NCI-H1105 treated with DMSO at 0.1 percent for 48 hours (cell line): ENCODE measurements at regions not wholly inside any gene's neighbourhood (a gene's known extent, or its start where the extent isn't known, plus 50 kb on each side); places are given as distances from the start of the nearest gene placed in this dataset.

ENCODE experiments used
- DNase-seq: peaks from one replicate; lab custom pipeline; 2025; lab: John Stamatoyannopoulos, UW

DNA sequence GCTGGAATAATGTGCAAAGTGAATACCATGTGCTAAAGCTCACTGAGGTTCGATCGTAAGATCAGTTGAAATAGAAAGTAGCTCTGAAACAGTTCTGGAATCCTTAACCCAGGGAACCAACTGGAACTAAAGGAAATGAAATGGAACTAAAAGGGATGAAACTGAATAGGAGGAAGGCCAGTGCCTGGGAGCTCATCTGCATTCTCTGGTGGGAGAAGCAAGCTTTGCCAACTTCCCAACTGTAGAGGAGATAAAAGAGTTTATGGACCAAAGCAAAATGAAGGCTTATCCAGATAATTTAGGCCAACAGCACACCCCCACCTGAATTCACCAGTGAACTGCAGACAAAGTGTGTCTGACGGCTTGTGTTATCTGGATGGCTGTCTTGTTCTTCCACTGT, 188.6 kb upstream of the HABP2 start:
- DNase-seq, result no peak

DNA sequence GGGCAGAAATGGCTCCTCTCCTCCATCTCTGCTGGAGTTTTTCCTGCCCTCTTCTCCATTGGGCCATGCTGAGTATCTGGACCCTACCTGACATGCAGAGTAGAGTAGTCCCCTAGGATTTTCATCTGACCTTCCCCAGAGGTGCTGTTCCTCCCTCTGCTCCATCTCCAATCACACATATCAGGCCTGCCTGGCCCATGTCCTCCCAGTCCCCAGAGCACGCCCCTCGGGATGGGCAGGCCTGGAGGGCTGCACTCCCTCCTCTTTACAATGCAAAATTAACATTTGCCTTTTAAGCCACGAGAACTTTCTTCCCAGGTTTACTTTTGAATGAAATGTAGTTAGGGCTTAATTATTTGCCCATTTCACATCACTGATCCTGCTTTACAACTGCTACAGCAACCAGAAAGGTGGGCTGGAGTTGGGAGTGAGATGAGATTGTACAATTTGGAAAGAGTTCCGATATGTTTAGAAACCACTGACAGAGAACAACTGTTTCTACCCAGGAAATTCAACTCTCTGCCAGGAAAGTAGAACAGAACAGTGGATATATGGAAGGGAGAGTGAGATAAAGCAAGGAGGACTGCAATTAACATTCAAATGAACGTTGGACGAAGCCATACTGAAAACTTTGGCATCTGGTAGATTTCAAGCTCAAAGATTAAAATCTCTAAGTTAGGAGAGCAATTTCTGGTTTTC, 184.0 kb upstream of the HABP2 start:
- DNase-seq, result no peak

DNA sequence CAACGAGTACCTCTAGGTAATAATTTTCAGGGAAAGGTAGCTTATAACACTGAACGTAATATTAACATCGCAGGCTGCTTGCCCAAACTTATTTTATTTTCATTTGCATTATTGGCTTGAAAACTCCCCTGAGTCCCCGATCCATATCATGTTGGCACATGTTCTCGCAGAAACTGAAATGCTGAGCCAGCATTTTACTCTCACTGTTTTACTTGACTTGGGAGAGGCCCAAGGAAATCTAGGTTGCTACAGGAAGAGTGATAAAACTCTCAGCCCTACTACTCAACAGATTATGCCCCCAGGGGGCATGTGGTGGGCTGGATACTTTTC, 183.5 kb upstream of the HABP2 start:
- DNase-seq, result no peak

DNA sequence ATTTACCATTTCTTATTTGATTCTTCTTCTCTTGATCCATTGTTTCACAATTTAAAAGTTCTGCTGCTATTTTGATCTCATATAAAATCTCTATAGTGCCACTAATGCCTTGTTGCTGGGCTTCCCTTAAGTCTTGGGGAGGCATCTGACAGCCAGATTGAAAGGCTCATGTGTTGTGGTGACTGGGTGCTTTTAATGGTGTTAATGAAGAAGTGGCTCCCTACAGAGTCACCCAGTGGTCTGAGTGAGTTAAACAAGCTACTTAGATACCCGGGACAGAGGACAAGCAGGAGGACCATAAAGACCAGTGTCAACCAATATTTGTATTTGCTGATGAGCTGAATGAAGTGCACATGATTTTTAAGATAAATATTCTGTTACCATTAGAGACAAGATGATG, 176.4 kb upstream of the HABP2 start:
- no peak for DNase-seq

DNA sequence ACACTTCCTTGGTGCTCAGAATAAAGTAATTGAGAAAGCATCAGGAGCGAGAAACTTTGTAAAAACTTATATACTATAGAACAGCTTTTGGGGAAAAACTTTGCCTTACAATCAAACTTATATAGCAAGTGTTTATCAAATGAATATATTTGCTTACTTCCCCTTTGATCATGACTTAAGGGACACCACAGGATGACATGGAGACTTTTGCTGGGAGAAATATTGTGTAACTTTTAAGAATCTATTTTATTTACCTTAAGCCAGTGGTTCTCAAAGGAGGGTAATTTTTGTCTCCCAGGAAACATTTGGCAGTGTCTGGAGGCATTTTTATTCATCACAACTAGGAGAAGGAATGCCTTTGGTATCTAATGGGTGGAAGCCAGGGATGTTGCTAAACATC, 173.8 kb upstream of the HABP2 start:
- DNase-seq, result no peak

DNA sequence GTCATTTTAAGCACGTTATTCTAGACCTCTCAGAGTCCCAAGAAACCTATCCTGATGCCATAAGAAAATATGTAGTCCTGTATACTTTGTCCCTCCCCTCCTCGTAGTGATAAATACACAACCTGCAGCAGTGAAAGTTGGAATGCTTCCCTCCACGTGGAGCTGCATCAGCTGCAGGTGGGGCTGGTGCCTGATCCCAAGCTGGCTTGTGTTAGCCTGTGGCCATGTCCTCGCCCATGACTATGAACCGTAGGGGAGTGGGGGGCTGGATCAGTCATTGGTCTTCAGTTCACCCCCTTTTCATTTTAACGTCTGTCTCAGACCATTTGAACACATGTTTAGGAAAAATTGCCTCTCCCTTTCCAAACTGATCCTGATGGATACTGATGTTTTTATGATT, 171.4 kb upstream of the HABP2 start:
- DNase-seq, result no peak

DNA sequence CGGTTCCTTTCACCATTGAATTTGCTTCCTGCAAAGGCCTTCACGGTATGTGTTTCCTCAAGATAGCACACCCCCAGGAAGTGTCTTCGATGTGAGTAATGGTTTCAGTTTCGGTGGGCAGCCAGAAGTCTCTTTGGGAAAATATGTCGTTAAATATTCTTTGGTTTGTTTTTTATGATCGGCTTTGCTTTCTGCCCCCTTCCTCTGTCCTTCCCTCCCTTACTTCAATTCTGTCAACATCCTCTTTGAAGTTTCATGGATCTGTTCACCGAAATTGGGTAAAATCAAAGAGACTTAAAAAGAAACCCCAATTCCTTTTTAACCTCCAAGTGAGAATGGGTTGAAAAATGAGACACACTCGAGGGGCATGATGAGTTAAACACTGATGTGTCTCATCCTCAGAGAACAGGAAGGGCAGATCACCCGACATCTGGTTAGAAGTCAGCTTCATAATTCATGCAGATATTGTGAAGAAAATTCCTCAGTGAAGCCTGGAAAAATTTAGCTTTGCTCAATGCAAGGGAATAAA, 170.8 kb upstream of the HABP2 start:
- no peak for DNase-seq

DNA sequence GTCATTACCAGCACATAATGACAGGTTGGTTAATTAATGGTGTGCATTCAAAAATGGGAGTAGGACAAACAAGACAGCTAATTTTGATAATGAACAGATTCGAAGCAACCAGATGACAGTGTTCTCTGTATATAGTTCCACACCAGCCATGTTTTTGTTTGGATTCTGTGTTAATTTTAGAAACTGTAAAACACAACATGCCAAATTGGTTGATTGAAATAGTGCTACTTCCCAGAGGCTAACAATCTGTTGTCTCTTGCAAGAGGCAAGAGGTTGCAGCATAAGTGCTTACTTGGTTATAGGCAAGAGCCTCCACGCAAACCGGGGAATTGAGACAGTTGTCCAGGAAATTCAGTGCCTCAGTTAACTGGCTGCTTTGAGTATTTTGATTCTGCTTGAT, 170.2 kb upstream of the HABP2 start:
- DNase-seq, result no peak

DNA sequence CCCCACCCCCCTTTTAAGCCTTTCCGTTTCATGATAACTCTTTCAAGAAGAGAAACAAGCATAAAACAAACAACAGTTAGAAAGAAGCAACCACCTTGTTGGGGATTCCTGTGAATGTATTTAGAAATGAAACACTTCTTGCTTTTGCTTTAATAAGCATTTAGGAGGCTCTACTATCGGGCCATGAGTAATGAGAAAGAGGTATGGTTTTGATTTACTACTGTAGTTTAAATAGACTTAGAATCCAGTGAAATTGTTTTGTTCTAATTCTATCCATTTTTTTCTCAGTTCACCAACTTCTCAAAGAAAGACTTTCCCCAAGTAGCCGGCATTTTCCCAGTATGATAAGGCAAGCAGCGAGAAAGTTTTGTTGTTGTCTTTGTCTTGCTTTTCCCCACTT, 168.7 kb upstream of the HABP2 start:
- no peak for DNase-seq

DNA sequence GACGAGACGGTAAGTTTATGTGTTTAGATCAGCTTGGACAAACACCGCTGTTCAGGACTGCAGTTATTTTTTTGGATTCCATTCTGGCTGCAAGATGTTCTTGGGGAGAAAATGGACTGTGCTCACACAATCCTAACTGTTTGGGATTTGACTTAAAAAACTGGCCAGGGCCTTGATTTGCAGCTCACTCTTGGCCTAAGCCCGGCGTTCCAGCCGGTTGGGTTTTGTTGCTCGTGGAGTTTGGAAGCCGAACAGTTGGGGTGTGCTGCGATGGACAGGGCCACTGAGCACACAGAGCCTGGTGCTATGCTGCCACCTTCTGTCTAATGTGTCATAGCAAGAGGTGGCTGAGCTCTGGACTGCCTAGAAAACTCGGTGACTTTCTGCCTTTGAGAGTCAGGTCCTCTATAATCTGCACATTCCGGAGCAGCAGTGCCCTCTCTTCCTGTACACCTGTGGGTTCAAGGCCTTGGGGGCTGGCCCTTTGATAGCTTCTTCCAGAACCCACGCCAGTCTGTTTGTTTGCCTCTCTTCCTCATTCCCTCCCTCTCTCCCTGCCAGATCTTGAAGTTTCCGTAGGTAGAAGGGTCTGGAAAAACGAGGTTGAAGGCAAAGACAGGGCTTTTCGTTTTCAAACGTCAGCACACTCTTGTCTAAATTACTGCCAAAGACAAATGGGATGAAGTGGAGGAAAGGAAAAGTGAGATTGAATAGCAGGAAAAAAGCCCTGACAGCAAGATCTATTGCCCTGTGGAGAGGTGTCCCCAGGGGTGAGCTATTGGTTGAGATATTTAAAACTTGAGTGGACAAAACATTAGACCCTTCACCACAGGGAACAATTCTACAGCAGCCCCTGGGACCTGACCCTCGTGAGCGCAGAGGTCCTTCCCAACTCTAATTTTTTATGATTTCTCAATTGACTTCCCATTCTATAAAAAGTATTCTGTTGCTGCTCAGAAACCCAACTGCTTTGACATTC, 167.5 kb upstream of the HABP2 start:
- peak; percentile 59 for DNase-seq

DNA sequence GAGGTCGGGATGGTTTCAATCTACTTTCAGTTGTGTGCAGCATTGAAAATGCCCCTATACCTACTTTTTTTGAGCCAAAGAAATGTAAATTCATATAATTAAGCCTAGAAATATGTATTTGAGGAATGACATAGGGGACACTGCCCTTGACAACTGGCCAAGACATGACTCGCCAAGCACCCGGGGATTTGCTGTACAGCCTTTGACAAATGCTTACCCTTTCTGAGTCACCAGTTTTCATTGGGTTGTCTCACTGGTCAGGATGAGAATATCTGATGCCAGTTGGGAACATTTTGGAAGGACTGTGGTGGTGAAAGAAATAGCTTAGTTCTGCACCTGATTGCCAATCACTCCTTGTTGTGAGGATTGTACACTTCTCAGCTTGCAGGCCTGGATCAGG, 166.8 kb upstream of the HABP2 start:
- DNase-seq, result no peak

DNA sequence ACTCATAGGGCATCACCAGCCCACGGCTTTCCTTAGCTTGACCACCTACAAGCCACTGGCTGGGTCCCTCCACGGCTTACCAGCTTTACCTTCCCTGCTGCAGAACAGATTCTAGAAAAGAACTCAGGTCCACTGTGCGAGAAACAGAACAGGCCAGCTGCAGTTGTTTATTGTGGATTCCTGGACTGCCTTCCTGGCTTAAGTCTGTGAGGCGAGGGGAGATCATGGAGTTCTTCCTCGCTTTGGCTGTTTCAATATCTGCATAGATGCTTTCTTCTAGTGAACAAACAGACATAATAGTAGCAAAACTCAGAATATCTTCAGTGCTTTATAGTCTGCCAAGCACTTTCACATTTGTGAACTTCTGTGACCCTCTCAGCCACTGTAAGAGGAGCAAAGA, 162.9 kb upstream of the HABP2 start:
- no peak for DNase-seq

DNA sequence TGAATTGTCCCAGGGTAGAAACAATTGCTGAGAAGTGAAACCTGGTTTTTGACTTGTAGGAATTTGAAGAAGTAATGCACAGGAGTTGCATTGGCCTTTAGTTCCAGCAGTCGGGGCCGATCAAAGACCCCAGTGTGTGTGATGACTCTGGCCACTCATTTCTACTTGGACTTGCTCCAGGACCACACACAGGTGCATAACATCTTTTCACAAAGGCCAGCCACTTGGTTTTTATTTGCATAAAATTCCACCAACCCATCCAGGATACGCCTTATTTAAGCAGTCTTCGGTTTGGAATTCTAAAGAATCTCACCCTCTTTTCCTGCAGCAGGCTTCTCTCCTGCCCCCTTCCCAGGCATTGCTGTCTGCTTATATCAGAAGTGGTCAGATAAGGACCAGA, 162.0 kb upstream of the HABP2 start:
- no peak for DNase-seq

DNA sequence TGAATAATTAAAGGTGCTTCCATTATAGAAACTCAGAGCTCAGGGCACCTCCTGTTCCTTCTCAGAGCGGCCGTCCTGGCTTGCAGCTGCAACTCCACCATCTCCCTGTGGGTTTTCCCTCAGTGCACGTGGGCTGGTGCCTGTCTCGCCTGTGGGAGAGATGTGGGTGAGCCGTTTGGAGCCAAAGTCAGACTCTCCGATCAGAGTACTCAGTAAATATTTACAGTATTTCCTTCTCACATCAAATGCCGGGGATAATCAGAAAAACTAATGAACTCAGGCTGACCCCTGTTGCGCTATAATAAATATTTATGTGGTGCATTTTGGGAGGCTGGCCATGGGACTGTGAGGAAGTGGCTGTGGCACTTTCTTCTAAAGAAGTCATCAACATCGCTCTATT, 155.8 kb upstream of the HABP2 start:
- no peak for DNase-seq

DNA sequence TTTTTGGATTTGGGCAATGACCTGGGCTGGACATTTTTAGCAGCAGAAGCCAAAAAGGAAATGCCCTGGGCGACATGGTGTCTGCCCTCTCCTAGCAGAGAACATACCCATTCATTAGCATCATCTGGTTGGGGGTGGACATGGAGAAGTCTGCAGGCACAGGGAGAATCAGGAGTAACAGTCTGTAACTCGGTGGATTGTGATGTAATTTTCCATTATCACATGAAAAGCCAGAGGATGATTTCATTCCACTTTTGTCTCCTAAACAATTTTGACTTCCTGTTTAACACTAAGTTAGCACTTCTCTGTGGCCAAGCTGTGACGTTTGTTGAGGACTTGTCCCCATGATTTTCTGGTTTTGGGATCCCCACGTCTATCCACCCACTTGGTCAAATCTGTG, 153.8 kb upstream of the HABP2 start:
- DNase-seq, result no peak

DNA sequence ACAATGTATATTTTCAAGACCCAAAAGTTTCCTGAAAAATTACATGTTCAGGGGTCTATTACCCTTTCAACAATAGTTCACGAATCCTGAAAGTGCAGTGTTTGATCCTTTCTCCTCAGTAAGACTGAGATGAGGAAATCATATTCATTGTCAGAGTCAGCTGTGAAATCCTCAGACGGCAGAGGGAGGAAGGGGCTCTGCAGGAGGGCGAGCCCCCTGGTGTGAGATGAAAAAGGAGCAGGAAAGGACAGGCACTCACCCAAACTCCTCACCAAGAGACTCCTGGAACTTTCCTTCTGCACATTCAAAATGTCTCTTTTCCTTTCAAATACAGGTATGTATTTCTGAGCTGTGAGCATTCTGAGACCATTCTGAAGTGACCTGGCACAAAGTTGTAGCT, 150.3 kb upstream of the HABP2 start:
- DNase-seq, result no peak

DNA sequence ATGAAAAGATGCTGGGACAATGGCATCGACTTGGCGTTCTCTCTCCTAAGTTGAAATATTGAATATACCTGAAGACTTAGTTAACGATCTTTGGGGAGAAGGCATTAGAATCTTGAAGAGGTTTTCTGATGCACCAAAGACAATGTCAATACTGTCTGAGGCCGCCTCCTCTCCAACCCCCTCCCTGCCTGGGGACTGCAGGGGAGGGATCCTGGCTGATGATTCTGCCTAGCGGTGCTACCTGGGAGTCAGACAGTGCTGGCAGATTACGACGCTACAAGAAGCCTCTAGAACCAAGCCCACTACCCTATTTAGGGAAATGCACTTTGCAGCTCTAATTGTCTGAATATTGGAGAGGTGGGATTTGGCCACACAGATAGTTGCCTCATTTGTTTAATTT, 145.6 kb upstream of the HABP2 start:
- DNase-seq, result no peak

DNA sequence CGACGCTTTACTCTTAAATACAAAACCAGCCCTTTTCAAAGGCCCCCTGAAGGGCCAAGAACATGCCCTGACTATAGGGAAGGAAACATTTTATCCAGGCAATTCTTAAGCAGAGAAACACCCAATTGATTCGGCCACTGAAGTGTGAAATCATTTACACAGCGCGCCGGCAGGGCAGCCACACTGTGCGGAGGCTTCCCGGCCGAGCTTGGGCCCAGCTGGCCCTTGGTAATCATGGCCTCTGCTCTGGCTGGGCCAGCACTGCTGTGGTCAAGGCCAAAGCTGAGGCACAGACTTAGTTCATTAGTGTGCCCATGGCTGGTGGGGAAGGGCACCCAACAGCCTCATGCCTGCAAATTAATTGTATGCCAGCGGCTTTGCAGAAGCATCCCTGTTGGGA, 143.7 kb upstream of the HABP2 start:
- DNase-seq, result no peak

DNA sequence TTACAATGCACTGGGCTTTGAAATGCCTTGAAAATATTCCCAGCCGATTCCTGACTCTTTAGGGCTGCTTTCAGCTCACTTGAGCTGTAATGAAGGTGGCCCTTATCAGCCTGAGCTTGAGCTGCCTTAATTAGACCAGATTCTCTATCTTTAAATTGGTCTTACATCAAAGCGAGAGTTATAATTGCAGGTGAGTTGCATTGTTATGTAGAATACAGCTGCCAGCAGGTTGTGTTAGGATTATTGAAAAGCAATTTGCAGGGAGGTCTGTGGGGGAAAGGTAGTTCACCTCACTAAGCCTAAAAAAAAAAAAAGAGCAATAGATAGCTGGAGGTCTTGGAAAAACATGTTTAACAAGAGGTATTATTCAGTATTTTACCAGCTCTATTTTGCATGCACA, 142.2 kb upstream of the HABP2 start:
- DNase-seq, result peak; percentile 47

DNA sequence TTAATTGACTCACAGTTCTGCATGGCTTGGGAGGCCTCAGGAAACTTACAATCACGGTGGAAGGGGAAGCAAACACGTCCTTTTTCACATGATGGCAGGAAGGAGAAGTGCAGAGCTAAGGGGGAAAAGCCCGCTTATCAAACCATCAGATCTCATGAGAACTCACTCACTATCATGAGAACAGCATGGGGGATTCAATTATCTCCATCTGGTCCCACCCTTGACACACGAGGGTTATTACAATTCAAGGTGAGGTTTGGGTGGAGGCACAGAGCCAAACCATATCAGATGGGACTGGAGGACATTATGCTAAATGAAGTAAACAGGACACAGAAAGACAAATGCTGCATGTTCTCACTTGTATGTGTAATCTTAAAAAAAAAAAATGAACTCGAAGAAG, 141.4 kb upstream of the HABP2 start:
- peak; percentile 4 for DNase-seq

DNA sequence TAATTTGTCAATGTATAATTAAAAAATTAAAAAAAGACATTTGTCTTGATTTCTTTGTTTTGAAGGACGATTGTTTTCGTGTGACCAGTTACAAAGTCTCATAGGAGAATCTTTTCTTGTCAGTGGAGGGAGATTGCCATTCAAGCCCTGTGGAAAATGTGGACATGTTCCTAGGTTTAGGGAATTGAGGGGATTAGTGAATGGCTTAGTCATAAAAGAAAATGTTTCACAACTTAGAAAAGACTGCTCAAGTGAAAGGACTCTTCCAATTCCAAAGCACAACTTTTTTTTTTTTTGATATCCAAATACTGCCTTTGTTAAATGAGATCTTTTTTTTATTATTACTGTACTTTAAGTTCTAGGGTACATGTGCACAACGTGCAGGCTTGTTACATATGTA, 140.7 kb upstream of the HABP2 start:
- no peak for DNase-seq

DNA sequence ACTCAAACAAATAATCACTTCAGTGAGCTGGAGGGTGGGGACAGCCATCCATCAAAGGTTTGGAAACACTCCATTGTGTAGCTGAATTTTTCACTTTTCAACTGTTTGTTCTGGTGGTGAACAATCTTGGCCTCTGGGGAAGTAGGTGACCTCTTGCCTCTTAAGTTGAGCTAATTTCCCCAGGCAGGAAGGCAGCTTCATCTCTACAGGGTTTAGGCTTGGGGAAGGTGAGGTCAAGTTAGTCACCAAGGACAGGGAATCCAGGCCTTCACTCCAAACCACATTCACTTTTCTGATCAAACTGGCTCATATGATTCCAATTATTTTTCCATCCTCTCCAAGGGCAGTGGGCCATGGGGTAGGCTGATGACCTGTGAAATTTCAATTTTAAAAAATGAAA, 138.3 kb upstream of the HABP2 start:
- DNase-seq, result no peak

DNA sequence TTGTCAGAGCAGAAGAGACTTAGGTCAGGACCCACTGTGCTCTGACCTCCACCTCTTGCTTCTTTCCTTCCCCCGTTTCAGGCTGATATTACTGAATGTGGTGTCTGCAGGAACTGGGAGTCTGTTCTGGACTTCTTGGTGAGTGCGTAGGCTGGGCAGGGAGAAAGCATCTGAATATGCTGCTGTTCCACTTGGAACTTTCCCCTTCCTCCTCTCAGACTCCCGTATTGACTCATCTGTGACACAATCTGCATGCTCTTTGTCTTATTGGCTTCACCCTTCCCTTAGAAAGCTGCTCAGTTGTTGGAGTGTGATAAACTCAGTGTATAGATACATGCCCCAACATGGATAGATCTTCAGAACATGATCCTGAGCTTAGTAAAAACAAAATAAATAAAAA, 137.6 kb upstream of the HABP2 start:
- no peak for DNase-seq
